ENCODE measurements at regions not wholly inside any gene's neighbourhood (a gene's known extent, or its start where the extent isn't known, plus 50 kb on each side); places are given as distances from the start of the nearest gene placed in this dataset.

DNA sequence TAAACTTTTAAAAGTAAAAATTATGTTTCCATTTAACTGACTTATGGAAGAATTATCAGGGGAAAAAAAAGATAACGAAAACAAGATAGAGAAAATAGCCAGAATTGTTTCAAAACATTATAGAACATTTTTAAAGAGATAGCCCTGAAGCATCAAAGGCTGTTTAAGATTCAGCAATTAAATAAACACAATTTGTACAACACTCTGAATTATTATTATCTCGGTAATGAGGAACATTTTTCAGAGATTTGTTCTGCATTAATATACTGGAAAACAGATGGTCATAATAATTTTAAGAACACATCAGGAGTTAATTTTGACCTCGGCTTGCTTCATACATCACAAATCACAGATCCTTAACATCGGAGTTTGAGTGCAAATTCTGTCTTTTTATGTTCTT, 643.8 kb downstream of the SORCS1 start:
- no peak for DNase-seq

DNA sequence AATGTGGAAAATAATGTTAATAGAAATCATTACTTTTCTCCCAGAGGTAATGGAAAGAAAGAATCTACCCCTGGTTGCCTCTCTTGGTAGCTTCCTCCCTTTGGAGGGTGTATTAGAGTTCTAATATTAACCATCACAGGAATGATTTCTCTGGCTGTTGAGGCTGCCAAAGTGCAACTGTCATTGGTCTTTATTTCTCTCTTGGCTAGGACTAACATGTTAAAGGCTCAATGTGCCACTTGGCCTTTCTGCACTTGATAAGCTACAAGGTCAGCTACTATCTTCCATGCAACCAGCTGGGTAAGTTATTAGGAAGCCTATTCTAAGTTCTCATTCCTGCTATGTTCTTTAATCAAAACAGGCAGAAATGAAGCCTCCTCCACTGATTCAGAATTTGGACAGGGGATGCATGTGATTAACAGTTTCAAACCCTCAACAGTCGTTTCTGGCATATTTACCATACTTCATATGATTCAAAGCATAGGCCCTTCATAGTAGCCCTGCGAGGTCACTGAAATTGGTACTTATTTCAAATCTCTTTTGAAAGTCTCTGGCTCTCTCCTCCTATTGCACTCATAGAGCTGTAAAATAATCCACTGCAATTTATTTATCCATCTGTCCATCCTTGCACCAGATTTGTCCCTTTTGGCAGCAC, 645.0 kb downstream of the SORCS1 start:
- DNase-seq, result no peak

DNA sequence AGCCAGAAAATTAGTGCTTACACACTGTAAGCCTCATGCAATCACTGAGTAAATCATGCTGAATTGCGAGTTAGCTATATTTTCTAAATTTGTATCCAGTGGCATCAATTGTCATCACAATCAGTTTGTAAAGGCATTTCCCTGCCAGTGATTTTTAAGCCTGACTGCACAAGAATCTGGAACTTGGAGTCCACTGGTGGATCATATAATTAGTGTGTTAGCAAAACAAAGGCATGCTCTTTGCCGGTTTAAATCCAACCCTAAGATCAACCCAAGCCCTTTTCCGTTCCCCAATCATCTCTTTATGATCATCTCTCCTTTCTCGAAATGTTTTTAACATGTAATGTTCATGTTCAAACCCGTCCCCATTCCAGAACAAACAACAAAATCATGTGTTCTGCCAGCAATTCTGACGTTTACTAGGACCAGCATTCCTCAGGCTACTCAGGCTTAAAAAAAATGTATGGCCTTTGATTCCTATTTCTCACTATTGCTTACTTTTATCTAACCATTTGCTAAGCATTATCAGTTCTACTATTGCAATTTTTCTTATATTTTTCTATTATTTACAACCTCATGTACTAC, 649.2 kb downstream of the SORCS1 start:
- DNase-seq, result no peak

DNA sequence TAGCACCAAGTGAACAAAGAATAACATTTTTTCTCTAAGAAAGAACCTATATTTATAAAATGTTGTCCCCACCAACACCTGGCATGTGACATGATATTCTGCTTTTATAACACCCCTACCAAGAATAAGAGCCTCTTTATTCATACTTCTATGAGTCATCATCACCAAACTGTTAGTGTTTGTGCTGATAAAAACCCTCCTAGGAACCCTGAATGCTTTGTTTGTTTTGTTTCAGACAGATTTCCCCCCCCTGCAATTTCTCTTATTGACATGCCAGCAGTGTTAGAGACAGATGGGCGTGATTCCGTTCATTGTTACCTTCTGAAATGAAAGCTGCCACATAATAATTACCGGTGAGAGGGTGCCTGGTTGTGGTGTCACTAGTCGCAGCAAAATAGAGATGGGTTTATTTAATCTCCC, 651.1 kb downstream of the SORCS1 start:
- DNase-seq, result no peak

DNA sequence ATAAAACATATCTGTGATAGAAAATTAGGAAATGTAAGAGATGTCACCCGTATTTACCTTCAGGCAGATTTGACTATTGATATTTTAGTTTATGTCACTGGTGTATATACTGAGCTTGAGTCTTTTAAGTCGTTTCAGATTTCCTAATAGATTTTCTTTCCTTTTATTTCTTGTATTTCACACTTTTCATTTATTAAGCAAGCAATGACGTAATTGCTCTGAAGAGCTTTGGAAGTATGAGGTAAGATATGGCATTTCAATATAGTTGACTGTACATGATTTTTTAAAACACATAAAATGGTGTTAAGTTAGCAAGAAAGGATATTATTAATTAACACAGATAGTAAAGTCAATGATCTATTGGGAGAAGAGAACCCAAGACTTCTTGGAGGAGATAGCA, 652.6 kb downstream of the SORCS1 start:
- DNase-seq, result no peak

DNA sequence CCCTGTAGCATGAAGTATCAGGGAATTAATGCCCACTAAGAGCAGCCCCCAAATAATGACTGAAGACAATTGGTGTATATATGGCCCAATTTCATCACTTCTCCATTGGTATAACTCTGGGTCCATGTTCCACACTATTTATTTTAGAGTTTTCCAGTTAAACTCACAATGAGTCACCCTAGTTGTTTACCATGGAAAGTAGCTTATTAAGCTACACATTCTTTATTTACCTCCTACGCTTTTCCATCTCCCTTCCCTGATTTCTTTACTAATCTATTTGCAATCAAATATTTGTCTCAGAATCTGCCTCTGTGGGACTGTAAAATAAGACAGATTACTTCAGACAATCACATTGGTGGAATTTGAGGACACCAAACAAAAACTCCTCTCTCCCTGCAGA, 655.6 kb downstream of the SORCS1 start:
- DNase-seq, result no peak

DNA sequence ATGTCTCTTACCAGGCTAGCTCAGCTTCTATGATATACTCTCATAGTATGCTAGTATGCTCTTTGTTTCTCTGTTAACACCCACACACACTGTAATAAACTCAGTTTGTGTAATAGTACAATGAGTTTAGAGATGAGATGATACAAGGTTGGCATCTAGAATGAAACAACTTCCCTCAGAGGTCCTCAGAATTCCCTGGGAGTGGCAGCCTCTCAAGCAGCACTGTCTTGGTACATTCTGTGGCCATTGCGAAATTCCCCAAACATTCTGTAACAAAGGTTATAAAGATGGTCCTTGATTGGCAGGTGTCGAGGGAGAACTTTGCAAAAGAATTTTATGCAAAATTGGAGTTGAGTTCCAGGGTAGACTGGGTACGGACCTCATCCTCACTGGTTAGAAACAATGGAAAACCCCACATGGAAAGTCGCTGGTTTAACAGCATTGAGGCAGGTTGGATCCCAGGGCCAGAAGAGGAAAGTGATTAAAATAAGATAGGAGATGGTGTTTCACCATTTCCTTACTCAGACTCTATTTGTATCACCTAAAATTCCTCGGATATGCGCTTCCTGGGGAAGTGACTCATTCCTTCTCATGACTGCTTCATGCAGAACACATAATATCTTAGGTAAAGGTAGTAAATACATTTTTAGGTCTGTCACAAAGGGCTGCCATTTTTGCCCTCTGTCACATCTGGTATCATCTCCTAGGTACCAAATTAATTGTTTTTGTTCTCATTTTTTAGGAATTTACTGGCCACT, 657.8 kb downstream of the SORCS1 start:
- no peak for DNase-seq

DNA sequence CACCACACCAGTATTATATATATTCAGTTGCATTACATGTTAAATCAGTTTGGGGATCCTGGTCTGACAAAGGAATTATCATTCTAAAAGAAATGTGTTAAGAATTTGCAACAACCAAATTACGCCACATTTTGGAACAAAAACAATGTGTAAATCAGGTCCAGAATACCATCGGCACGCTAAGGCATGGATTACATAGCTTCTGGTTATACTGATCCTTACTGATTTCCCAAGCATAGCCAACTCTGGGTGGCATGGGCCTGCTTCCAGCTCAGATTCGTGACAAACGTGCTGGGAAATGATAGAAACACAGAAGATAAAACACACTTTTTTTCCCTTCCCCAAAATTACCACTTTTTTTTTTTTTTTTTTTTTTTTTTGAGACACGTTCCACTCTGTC, 660.0 kb downstream of the SORCS1 start:
- DNase-seq, result no peak

DNA sequence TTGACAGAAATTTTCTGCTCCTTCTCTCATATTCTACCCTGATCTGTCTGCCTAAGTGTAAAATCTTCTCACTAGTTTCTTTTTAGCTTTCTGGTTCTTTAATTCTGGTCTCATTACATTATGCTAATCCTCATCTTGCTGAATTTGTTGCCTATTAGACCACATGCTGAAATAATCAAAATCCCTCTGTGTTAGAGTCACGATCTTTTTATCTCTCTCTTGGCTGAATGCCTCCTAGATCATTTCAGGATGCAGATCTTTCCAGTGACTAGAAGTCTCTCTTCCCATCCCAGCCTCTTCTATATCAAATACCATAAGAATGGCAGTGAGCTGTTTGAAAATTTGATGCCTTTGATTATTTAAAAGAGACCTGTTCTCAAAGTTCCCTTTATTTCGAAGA, 661.9 kb downstream of the SORCS1 start:
- no peak for DNase-seq

DNA sequence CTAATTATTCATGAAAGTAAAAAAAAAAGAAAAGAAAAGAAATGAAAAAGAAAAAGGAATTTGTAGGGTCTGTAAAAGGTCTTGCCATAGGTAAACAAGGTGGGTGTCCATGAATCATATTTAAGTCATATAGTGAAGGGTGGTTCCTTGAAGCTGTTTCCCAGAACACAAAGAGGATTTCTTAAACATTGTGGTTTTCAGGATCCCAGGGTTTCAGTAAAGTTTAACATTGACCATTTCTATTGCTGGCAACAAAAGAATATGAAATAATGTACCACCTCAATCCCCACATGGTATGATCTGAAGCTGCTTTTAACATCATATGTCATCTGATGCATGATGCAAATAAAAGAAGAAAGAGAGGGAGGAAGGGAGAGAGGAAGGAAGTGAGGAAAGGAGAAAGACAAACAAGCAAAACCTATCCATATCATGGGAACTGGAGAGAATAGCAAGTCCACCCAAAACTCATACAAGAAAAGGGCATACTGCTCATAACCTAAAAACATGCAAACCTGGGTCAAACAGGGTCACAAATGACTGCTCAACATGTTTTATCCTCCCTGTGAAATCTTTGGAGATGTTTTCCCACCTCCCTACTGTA, 663.5 kb downstream of the SORCS1 start:
- DNase-seq, result no peak

DNA sequence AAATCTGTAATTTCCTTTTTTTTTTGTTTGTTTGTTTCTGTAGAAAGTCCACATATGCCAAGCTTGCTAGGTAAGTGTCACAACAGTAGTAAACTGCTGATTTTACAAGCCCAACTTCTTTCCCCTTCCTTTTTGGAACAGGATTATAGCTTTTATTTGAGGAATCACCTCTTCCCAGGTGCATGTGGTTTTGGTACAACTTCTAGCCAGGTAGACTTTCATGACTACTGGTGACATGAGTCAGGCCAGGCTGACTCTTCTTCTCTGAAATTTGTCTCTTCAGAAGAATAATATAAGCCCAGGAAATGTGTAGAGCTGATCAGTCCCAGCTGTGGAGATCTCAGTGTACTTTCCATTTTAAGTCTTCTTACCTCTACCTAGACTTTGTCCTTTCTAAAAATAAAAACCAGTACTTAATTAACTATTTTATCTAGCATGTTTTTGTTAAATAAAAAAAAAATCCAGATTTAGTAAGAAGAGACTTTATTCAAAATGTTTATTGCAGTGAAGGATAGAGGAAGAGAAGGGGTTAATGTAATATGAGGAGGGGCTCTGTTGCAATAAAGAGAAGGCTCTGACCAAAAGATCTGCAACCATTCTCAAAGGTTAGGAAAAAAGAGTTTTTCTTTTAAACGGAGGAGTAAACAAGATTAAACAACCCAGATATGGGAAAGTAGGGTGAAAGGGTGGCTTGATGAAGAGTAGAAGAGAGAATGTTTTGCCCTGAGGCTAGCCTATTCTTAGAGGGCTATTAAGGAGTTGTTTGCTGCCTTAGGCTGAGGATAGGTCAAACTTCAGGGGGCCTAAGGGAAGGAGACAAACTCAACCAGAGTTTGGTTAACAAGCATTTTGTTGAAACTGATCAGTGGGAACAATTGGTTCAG, 664.2 kb downstream of the SORCS1 start:
- DNase-seq, result no peak

DNA sequence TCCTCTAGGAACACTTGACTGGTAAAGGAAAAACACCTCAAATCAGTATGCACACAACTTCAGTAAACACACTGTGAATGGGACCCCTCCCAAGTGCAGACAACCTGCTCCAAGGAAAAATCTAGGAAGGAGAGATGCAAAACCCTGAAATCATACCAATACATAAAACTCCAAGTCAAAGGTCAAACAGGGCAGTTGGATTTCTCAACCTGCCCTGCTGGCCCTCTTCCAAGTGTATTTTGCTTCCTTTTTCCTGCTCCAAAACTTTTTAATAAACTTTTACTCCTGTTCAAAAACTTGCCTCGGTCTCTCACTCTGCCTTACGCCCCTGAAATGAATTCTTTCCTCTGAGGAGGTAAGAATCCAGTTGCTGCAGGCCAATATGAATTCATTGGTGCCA, 665.1 kb downstream of the SORCS1 start:
- no peak for DNase-seq

DNA sequence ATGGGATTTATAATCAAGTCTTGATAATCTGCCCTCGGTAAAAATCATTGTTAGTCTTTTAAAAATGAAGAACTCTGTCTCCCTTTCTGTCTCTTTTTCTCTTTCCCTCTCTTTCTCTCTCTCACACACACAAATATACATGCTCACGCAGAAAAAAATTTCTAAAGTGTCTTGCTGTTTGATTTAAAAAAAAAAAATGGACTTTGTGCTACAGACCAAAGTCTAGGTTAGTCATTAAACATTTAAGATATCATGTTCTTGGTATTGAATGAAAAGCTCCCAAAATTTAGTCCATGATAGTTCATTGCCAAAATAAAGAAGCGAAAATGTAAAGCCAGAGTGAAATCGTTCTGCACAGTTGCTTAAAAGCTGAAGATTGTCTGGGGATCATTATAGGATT, 665.8 kb downstream of the SORCS1 start:
- DNase-seq, result no peak

DNA sequence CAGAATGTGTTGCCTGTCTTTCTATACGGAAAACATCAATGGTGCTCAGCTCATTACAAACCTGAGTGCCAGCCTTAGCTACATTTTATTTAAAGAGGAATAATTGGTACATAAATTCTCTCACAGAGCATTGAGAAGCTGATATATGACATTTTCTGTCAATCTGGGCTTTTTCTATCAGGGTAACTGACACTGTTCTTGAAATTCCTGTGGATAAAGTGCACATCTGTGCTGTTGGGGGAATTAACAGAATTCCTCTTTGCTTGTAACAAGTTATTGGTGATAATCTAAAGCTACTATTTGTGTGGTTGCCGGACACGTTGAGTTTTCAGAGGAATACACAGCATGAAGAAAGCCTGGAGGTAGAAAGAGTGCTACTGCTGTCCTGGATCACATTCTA, 668.6 kb downstream of the SORCS1 start:
- no peak for DNase-seq

DNA sequence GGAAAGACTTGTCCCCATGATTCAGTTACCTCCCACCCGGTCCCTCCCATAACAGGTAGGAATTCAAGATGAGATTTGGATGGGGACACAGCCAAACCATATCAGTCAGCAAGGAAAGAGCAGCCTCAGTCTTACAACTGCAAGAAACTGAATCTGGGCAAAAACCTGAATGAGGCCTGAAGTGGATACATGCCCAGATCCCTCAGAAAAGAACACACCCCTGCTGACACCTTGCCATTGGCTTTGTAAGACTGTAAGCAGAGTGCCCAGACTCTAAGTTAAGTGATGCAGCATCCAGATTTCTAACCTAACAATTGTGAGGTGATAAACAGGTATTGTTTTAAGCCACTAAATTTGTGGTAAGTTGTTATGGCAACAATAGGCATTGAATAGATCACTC, 670.8 kb downstream of the SORCS1 start:
- no peak for DNase-seq

DNA sequence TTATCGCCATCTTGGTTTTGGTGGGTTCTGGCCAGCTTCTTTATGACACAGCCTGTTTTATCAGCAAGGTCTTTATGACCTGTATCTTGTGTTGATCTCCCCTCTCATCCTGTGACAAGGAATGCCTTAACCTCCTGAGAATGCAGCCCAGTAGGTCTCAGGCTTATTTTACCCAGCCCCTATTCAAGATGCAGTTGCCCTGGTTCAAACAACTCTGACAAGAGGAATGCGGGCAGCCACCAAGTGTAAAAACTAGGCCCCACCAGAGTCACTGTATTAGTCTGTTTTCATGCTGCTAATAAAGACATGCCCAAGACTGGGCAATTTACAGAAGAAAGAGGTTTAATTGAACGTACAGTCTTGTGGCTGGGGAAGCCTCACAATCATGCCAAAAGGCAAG, 671.3 kb downstream of the SORCS1 start:
- no peak for DNase-seq

DNA sequence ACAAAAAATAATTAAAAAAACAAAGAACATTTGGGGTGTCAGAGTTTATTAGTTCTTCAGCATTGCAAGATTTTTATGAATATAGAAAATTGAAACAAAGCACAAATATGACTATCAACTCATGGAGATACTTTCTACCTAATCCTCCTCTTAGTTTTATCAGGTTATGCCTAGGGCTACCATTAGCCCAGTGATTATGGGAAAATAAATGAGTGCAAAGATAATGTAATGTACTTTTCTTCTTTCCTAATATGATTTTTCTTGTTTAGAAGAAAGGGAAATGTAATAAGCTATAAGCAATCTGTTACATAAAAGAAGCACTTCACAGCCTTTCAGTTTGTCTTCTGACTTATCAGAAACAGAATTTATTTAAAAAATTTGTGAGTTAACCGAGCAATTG, 676.8 kb downstream of the SORCS1 start:
- no peak for DNase-seq

DNA sequence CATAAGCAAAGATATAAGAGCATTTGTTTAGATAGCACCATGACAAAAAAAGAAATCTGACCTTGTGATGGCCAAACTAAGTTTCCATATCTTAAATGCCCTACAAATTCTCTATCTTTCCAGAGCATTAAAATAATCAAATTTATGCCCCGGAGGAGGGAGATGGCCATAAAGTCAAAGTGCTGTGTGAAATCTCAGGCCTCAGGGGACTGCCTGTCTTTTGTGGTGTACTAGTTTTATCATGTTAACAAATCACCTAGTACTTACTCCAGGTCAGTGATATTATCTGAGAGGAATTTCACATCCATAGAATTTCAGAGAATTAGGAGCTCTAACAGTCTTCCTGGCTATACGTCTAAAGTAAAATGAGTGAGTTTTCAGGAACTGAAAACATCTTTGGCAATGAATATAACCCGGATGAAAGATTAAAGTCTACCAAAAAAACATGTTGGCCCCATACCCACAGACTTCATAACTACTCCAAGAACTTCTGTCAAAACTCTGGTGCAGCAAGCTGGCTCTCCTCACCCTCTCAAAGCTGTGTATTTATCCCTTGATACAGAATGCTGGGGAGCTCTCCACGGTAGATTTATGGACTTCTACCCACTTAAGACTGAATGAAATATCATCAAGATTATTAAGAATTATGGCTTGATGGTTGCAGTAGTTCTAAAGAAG, 682.8 kb downstream of the SORCS1 start:
- no peak for DNase-seq

DNA sequence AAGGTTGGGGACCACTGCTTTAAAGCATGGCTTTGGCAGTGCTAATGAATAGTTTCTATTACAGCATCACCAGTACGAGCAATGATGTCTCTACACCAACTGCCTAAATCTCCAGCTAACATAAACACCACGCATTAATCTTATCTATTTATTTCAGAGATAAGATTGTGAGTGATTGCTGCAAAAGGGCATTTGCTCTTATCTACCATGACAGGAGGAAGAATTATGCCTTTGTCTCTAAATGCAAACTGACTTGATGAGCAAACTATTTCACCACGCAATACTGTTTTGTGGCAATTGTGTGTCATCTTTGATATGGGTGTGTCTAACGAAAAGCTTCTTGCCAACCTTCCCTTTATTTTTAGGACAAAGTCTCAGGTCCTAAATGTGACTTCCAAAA, 684.9 kb downstream of the SORCS1 start:
- no peak for DNase-seq

DNA sequence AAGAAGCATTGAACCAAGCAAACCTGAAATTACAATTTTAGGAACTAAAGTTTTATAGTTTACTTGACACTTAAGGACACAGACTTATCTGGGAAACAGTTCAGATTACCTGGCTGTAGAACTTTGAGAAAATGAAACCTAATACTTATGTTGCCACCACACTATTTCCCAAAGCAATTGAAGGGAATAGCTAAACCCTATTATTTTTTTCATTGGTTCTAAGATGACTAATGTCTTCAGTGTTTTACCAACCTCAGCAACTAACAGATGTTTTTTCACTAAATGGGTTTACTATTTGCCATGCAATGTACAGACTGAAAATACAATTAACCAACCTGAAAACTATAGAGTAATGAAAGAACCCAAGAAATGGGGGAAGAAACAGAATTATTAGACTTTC, 689.6 kb downstream of the SORCS1 start:
- DNase-seq, result no peak

DNA sequence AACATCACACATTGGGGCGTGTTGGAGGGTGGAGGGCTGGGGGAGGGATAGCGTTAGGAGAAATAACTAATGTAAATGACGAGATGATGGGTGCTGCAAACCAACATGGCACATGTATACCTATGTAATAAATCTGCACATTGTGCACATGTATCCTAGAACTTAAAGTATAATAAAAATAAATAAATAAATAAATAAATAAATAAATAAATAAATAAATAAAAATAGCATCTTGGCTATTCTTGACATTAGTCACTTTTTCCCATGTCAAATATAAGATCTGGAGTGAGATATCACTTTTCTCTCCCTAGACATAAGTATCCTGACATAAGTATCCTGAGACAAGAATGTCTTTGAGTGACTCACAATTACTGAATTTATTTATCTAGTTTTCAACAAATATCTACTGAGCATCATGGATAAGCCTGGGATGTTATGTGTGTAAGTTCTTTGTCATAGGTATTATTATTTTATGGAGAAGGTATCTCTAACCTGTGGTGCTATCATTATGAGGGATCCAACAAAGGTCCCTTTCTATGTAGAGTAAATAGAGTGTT, 691.3 kb downstream of the SORCS1 start:
- DNase-seq, result no peak

DNA sequence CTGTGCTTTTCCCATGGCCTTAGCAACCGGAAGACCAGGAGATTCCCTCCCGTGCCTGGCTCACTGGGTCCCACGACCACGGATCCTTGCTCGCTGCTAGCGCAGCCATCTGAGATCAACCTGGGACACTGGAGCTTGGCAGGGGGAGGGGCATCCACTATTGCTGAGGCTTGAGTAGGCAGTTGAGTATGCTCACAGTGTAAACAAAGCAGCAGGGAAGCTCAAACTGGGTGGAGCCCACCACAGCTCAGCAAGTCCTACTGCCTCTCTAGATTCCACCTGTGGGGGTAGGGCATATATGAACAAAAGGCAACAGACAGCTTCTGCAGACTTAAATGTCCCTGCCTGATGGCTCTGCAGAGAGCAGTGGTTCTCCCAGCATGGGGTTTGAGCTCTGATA, 697.0 kb downstream of the SORCS1 start:
- no peak for DNase-seq
